OCI-LY3 (cell line): ENCODE measurements at regions not wholly inside any gene's neighbourhood (a gene's known extent, or its start where the extent isn't known, plus 50 kb on each side); places are given as distances from the start of the nearest gene placed in this dataset.

Source experiments
- H2AFZ ChIP-seq: fragments of 200-600, 300-600 bp; shearing (Covaris generic); 2 replicates; pipeline ENCODE4 v1.6.0; 2014; ENCODE audit warnings: antibody characterized with exemption, low read depth, low read length
- H3K27ac ChIP-seq: fragments of 200-600, 300-600 bp; sonication (generic); 2 replicates; pipeline ENCODE4 v1.5.1; 2014; ENCODE audit warnings: mild to moderate bottlenecking, low read length, moderate library complexity, mixed read lengths
- H3K27me3 ChIP-seq: fragments of 200-600, 300-600 bp; sonication (generic); 2 replicates; pipeline ENCODE4 v1.6.1; 2014; ENCODE audit warnings: low read depth, low read length, mixed read lengths
- H3K36me3 ChIP-seq: fragments of 200-600, 300-600 bp; sonication (generic); replicated peaks from 2 replicates; pipeline ENCODE3; 2014; ENCODE audit warnings: low read depth, low read length, mixed read lengths
- H3K4me1 ChIP-seq: fragments of 300-600, 200-600 bp; sonication (generic); 2 replicates; pipeline ENCODE4 v1.6.1; 2014; ENCODE audit warnings: low read length, mixed read lengths
- H3K4me2 ChIP-seq: fragments of 200-600, 300-600 bp; sonication (generic); 2 replicates; pipeline ENCODE4 v1.6.1; 2014; ENCODE audit warnings: low read length, mixed read lengths
- H3K4me3 ChIP-seq: fragments of 300-600, 200-600 bp; sonication (generic); 2 replicates; pipeline ENCODE4 v1.5.1; 2014; ENCODE audit warnings: antibody characterized with exemption, mild to moderate bottlenecking, low read length, moderate library complexity
- H3K79me2 ChIP-seq: fragments of 300-600, 200-600 bp; shearing (Covaris generic); 2 replicates; pipeline ENCODE4 v1.6.1; 2014; ENCODE audit warnings: mild to moderate bottlenecking, low read length, mixed read lengths
- H3K9ac ChIP-seq: fragments of 300-600, 200-600 bp; shearing (Covaris generic); 2 replicates; pipeline ENCODE4 v1.6.0; 2014; ENCODE audit warnings: mild to moderate bottlenecking, low read length, moderate library complexity
- H3K9me3 ChIP-seq: fragments of 200-600, 300-600 bp; shearing (Covaris generic); 2 replicates; pipeline ENCODE4 v1.6.1; 2014; ENCODE audit warnings: low read length, mixed read lengths; ENCODE audit not compliant: insufficient read depth
- H4K20me1 ChIP-seq: fragments of 200-600, 300-600 bp; sonication (generic); 2 replicates; pipeline ENCODE4 v1.6.1; 2016; ENCODE audit warnings: low read length, mixed read lengths; ENCODE audit not compliant: insufficient read depth
- CTCF ChIP-seq: fragments of 200-600, 300-600 bp; sonication (generic); IDR thresholded peaks from 2 replicates; pipeline ENCODE4 v1.5.1; 2014; ENCODE audit warnings: antibody characterized with exemption, low read length, low read depth
- EZH2phosphoT487 ChIP-seq: fragments of 200-600 bp; shearing (Covaris generic); IDR thresholded peaks from 2 replicates; pipeline ENCODE4 v1.6.1; 2018; ENCODE audit warnings: antibody characterized with exemption, mixed run types, low read depth

GRCh38 chr5:86407711-86408110 lies 210.0 kb upstream of the COX7C start:
- no peaks in the 10 kb centered on the region for H3K27me3 ChIP-seq
- TF ChIP-seq EZH2phosphoT487: no peak
- TF ChIP-seq CTCF: no peak
- no peak overlapping the region for H3K4me2 ChIP-seq
- no peak overlapping the region for H2AFZ ChIP-seq
- no peaks in the 10 kb centered on the region for H3K9me3 ChIP-seq
- H4K20me1 ChIP-seq: no peaks in the 10 kb centered on the region
- H3K36me3 ChIP-seq: no peaks in the 10 kb centered on the region
- H3K79me2 ChIP-seq: no peaks in the 10 kb centered on the region
- no peaks in the 10 kb centered on the region for H3K4me1 ChIP-seq
- H3K27ac ChIP-seq: no peak overlapping the region
- no peak overlapping the region for H3K9ac ChIP-seq
- H3K4me3 ChIP-seq: no peak overlapping the region

DNA sequence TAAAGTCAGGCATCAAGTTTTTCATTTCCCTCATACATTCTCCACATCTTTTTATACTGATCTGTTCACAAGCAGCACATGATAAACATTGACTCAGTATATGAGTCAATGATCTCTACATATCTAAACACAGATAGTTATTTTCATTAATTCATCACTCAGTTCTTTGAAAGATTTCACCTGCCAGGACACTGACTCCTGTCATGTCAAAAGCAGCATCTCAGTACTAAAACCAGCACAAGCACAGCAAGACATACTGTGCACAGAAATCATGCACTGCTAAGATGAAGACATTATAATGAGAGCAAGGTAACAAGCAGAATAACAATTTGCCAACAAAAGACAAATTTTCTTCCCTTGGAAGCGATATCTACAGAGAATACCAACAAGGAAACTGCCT lies 206.1 kb upstream of the COX7C start:
- Histone ChIP-seq H3K4me1 (no peaks in the 10 kb centered on the region), H3K27ac (no peak overlapping the region), H3K79me2 (no peaks in the 10 kb centered on the region), H2AFZ (no peak overlapping the region), H3K27me3 (no peaks in the 10 kb centered on the region), H3K4me3 (no peak overlapping the region), H3K4me2 (no peak overlapping the region), H3K36me3 (no peaks in the 10 kb centered on the region), H3K9ac (no peak overlapping the region), H3K9me3 (no peaks in the 10 kb centered on the region), H4K20me1 (no peaks in the 10 kb centered on the region)
- no peak for TF ChIP-seq CTCF
- no peak for TF ChIP-seq EZH2phosphoT487

- TF ChIP-seq CTCF (no peak), EZH2phosphoT487 (no peak)
- no peaks in the 10 kb centered on the region for H3K79me2 ChIP-seq
- H3K4me3 ChIP-seq: no peak overlapping the region
- no peak overlapping the region for H3K9ac ChIP-seq
- no peaks in the 10 kb centered on the region for H3K9me3 ChIP-seq
- H3K4me2 ChIP-seq: no peak overlapping the region
- no peak overlapping the region for H3K27ac ChIP-seq
- no peaks in the 10 kb centered on the region for H3K36me3 ChIP-seq
- no peaks in the 10 kb centered on the region for H4K20me1 ChIP-seq
- H3K27me3 ChIP-seq: no peaks in the 10 kb centered on the region
- no peaks in the 10 kb centered on the region for H3K4me1 ChIP-seq
- H2AFZ ChIP-seq: no peak overlapping the region
Observed at GRCh38 chr5:86427158-86427557, 190.6 kb upstream of the COX7C start.

DNA sequence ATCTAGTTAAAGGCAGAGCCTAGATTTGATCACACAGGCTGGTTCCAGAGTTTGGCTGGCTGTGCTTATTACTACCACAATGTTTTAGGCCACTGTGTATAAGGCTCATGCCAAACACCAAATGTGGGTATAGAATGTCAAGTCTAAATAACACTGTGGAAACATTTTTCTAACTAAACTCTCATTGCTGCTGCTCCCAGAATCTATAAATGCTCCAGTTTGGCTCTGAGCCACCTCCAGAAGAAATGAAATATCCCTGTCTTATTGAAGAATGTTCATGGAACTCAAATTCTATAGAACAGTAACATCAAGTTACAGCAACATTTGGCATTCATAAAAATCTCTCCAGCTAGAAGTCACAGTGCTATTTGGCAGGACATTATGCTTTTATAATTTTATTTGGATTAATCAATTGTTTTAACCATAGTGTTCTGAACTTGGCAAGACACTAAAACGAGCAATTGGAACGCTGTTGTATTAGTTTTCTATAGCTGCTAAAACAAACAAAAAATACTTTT lies 178.1 kb upstream of the COX7C start:
- Histone ChIP-seq H3K36me3 (no peaks in the 10 kb centered on the region), H3K9ac (no peak overlapping the region), H3K4me3 (no peak overlapping the region), H3K79me2 (no peaks in the 10 kb centered on the region), H3K9me3 (no peaks in the 10 kb centered on the region), H4K20me1 (no peaks in the 10 kb centered on the region), H3K4me2 (no peak overlapping the region), H3K27ac (no peak overlapping the region), H3K4me1 (no peaks in the 10 kb centered on the region), H3K27me3 (no peaks in the 10 kb centered on the region), H2AFZ (no peak overlapping the region)
- TF ChIP-seq EZH2phosphoT487 (no peak), CTCF (no peak)
